GM19035 (cell line): ENCODE measurements at regions not wholly inside any gene's neighbourhood (a gene's known extent, or its start where the extent isn't known, plus 50 kb on each side); places are given as distances from the start of the nearest gene placed in this dataset.
"Not testable (repeated sequence)": the region's sequence is repeated elsewhere in the genome, so short reads cannot be mapped to it uniquely, and the experiment has no call there.

ENCODE experiments used
- ATAC-seq: cut with Tn5 transposase; IDR thresholded peaks from one replicate; pipeline ENCODE4 v1.9.1; 2021; ENCODE audit not compliant: unreplicated experiment

DNA sequence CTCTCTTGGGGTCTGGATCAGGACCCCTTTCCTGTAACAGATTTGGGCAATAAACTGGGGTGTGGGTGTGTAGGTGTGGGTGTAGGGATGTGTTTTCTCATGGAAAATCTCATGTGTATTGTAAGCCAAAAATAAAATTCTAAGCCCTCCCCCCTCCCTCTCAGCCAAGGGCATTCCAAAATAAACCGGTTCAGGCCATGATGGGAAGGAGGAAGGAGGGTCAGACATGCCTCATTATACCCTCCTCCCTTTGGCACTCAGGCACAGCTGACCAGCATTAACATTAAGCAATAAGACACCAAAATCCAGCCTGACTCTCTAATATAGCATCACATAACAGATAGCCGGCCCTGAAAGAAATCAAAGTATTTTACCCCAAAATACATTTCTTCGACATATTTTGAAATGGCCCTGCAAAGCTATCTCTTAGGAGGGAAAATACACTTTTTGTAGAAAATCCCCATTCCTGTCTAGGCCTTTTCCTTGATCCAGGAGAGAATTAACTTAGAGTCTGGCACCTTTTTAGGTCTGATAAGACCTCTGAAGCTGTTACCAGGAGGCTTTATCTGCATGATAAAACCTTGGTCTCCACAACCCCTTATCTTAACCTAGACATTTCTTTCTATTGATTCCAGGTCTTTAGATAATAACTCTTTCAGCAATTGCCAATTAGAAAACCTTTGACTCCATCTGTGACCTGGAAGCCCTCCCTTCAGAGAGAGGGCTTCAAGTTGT, 128.7 kb upstream of the COL5A2 start:
- no peak for ATAC-seq

DNA sequence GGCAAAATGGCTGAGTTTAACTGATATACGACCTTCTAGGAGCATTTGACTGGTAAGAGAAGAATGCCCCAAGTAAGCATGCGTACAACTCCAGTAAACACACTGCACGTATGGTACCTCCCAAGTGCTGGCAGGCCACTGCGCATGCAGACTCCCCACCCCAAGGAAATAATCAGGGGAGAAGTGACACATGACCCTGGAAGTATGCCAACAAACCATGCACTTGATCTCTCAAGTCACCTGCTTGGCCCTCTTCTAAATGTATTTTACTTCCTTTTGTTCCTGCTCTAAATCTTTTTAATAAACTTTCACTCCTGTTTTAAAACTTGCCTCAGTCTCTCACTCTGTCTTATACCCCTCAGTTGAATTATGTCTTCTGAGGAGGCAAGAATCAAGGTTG, 129.8 kb upstream of the COL5A2 start:
- ATAC-seq, result no peak

DNA sequence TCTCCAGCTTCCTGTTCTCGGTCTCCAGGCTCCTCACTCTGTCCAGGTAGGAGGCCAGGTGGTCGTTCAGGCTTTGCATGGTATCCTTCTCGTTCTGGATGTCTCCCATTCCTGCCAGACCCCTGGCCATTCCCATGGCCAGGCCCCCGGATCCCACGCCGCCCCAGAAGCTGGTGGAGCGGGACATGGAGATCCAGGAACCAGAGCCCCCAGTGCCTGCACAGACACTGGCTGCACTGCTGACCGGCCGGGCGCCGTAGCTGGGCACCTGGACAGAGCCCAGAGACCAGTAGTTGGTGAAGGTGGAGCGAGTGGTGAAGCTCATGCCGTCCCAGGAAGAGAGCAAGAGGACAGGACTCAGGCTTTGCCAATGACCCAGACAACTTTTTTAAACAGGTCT, 129.1 kb upstream of the WDR75 start:
- ATAC-seq, result no peak

DNA sequence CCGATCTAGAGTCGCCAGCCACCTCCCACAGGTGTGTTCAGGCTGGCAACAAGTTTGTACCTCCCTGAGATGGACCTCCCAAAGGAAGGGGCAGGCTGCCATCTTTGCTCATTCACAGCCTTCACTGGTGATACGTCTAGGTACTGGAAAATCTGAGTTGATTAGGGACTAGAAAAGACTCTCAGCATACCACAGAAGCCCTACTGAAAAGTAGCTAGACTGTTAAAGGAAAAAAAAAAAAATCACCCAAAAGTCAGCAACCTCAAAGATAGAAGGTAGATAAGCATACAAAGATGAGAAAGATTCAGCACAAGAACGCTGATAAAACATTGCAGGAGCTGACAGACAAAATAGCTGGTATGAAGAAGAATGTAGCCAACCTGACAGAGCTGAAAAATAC, 128.6 kb upstream of the WDR75 start:
- ATAC-seq, result no peak

DNA sequence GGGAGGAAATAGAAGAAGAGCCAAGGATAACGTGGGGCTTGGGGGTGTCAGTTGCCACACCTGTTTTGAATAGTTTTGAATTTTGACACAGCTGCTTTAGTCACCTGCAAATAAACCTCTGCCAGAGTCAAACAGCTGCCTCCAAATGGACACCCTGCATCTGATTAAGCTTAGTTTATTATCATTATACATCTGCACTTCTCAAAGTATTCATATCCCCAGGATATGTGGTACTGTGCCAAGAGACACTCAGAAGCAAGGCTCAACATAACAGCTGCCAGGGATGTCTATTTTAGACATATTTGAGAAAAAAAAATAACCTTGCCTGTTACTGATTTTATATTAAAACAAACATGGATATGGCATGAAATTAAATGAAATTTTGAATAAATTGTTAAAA, 122.5 kb upstream of the WDR75 start:
- ATAC-seq, result no peak

DNA sequence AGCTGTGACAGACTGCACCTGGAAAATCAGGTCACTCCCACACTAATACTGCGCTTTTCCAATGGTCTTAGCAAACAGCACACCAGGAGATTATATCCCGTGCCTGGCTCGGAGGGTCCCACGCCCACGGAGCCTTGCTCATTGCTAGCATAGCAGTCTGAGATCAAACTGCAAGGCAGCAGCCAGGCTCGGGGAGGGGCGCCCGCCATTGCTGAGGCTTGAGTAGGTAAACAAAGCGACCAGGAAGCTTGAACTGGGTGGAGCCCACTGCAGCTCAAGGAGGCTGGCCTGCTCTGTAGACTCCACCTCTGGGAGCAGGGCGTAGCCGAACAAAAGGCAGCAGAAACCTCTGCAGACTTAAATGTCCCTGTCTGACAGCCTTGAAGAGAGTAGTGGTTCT, 121.8 kb upstream of the WDR75 start:
- ATAC-seq, result not testable (repeated sequence)

DNA sequence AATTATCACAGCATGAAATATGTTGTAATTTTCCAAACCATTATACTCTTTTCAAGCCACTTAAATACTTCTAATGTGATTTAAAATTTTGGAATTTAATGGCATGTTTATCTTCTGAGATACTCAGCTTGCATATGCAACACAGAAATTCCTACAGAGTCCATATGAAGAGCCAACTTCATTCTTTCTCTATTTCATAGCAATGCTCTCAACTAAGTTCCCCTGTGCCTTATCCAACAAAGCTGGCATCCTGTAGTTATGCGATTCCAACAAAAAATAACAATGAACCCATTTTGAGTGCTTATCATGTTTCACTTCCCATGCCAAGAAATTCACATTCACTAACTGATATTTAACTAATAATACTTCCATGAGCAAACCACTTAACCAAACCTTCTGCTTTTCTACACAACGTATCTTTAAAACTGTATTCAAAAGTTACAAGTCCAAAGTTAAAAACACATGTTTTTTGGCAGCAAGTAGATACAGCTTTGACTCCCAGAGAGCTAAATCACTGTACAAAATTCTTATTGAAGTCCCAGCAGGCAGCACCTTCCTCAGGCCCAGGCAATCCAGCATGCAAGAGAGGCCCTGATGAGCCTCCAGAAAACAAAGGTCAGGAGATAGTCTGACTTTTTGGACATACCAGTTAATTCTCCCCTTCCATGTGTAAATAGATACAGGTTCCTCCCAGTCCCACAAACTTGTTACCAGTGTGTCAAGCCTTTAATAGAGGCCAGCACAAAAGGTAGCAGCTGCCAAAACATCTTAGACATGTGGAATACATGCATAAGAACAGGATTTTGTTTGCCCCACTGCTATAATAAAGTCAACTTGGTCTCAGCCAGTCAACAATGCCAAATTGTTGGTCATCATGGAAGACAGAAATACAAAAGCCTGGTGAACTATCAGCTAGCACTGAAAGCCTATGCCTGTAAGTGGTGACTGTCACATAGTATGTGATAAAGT, 113.1 kb upstream of the WDR75 start:
- no peak for ATAC-seq

DNA sequence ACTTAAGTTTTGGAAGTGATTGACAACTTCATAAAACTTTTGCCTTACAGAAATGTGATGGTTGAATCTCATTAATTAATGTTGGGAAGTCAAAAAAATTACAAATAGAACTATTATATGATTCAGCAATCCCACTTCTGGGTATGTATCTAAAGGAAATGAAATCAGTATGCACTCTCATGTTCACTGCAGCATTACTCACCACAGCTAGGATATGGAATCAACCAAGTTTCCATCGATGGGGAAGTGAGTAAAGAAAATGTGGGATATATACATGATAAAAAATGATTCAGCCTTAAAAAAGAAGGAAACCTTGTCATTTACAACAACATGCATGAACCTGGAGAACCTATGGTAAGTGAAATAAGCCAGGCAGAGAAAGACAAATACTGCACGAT, 112.4 kb upstream of the WDR75 start:
- no peak for ATAC-seq

DNA sequence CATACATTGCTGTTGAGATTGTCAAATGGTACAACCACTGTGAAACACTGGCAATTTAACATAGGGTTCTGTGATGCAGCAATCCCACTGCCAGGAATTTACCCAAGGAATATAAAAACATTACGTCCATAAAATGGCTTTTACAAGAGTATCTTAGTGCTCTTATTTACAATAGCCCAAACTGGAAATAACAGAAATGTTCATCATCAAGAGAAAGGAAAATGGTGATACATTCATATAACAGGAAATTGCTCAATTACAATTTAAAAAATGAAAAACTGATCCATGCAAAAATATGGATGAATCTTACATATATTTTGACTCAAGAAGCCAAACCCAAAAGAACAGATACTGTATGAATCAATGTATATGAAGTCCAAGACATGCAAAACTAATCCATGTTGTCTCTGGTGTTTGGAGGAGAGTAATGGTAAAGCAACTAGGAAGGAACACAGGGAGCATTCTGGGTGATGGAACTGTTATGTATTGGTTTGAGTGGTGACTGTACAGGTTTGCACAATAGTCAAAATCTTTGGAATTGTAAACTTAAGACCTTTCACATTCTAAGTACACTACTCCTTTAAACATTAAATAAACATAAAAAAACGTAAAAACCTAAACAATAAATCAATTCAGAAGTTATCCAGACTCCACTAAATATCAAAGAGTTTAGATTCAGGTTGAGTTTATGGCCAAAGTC, 104.8 kb upstream of the WDR75 start:
- ATAC-seq, result no peak

DNA sequence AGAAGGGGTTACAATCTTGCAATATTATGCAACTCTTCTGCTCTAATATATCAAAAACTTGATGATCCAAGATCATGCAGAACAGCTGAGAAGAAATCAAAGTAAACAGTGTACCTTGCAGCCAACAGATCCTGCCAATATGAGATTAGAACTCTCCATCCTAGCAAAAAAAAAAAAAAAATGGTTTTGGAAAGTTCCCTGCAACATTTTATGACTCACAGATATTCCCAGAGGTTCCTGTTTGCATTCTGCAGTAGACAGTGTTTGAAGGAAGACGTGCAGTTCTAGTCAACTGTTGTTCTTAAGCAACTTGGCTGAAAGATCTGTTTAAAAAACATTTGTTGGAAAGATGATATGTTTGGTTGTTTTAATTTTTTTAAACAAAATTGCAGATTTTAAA, 103.6 kb upstream of the WDR75 start:
- ATAC-seq, result no peak

DNA sequence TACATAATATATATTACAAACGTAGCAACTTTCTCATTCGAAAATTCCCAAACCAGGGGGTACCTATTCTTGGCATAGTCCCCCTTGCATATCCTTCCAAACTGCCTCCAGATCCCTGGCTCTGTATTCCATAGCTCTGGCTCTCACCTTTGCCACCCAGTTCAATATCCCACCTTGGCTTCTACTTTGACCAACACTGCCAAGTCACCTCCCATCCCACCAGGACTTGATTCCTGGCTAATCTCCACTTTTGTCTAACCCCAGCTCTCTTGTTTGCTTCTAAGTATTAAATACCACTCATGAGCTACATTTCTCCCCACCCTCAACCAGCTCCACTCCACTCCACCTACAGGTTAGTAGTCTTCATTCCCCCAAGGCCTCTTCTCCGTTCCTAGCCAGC, 103.2 kb upstream of the WDR75 start:
- no peak for ATAC-seq

DNA sequence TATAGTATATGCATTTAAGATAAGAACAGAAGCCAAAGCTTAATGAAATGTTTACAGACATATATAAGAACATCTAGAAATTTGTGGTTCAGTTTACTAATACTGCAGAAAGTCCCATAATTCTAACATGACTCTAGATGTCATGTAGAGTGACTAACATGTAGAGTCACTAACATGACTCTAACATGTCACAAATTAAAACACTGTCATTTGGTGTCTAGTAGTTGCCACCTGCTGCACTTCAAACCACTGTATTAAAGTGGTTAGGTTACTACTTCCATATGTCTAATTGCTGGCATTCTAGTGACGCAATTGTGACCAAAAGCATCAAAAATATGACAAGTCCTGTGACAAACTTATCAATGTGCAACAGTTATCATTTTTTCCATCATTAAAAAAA, 100.2 kb upstream of the WDR75 start:
- no peak for ATAC-seq

DNA sequence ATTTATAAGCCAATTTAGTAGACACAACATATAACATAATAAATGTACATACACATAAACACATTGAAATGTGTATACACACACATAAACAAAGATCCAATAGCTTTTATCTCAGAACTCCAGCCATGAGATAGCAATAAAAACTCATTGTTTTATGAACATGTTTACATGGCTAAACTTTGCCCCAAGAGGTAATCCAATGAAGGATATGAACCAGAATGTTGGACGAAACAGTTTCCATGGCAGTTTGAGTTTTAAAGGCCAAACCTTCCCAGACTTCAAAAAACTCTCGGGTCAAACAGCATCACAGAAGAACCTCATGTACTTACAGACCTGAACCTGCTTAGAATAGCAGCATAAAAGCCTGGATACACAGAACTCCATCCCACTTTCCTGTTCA, 97.2 kb upstream of the WDR75 start:
- ATAC-seq, result no peak

DNA sequence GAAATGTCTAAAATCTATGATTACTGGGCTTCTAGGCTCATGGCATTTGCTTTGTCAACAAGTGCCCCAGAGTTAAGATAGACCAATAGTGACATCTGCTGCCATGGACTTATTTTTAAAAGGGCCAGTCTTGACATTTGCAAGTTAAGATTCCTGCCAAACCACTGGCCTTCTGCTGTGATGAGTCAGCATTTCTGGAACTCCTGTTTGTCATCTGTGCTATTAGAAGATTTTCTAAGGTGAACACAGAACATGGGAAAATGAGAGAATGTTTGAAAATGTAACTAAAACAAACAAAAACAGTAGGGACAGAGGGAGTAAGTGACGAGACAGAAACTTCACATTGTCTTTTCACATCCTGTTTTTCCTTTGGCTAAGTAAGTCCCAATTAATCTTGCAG, 93.7 kb upstream of the WDR75 start:
- ATAC-seq, result peak; percentile 82

DNA sequence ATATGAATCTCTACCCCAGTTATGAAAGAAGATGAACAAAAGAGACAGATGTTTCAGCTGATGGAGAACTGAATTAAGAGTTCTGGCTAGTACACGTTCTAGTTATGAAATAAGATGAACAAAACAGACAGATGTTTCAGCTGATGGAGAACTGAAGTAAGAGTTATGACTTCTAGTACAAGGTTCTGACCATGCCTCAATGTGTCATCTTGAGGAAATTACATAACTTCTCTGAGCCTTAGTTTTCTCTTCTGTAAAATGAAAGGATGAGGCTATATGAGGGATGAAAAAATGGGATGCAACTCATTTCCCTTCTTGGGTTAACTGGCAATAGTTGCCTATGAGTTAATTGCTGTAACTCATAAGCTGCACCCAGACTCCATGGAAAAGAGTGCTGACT, 92.9 kb upstream of the WDR75 start:
- ATAC-seq, result no peak

DNA sequence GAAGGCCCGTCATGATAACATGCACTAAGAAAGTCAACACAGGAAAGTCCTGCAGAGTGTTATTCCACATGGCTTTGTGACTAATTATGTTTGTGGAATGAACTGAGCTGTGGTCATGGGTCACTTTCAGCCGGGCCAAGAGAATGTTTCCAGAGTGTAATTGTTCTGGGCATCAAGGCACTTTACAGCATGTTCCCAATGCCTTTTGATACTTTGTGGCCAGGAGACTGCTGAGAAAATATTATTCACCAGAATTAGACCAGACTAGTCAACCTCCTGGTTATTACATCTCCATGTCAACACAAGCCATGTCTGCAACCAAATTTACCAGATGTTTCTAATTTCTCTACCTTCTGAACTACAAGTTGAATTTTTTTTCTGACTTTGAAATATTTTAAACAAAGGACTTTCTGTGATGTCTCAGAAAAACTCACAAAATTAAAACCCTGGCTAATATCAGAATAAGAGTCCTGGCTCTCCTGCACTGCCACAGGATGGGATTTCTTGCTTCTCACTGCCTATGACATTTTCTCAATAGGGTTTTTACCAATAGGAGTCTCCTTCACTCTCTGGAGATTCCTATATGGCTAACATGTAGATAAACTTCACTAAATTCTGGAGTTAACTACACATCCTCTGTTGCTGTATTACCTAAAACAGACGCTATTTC, 90.6 kb upstream of the WDR75 start:
- no peak for ATAC-seq

DNA sequence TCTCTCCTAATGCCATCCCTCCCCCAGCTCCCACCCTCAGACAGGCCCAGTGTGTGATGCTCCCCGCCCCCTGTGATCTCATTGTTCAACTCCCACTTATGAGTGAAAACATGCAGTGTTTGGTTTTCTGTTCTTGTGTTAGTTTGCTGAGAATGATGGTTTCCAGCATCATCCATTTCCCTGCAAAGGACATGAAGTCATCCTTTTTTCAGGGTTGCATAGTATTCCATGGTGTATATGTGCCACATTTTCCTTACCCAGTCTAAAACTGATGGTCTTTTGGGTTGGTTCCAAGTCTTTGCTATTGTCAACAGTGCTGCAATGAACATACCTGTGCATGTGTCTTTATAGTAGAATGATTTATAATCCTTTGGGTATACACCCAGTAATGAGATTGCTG, 89.3 kb upstream of the WDR75 start:
- ATAC-seq, result not testable (repeated sequence)

DNA sequence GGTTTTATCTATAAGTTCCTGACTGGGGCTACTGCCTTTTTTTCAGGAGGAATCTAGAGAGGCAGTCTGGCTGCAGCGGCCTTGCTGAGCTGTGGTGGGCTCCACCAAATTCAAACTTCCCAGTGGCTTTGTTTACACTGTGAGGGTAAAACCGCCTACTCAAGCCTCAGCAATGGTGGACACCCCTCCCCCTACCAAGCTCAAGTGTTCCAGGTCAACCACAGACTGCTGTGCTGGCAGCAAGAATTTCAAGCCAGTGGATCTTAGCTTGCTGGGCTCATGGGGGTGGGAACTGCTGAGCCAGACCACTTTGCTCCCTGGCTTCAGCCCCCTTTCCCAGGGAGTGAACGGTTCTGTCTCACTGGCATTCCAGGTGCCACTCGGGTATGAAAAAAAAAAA, 83.9 kb upstream of the WDR75 start:
- ATAC-seq, result not testable (repeated sequence)

DNA sequence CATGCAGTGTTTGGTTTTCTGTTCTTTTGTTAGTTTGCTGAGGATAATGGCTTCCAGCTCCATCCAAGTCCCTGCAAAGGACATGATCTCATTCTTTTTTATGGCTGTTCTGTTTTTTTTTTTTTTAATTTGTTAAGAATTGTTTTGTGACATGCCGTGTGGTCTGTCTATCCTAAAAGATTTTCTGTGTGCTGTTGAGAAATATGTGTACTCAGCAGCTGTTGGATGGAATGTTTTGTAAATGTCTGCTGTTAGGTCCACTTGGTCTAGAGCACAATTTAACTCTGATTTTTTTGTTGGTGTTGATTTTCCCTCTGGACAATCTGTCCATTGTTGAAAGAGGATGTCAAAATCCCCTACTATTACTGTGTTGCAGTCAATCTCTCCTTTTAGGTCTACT, 80.4 kb upstream of the WDR75 start:
- no peak for ATAC-seq

DNA sequence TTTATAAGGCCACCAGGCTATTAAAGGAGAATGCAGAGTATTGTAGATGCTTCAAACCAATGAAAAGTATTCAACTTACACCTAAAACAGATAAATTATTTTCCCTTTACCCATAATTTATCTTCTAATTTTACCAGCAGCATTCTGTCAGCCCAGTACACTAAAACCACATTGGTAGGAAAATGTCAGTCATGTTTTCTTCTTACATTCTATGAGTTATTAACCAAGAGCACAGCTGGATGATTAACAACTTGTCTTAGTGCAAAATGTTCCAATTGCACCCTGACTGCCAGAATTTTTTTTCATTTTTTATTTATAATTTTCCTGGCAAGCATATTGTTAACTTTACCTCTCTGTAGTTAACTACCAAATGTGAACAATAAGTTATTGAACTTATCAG, 79.0 kb upstream of the WDR75 start:
- no peak for ATAC-seq

DNA sequence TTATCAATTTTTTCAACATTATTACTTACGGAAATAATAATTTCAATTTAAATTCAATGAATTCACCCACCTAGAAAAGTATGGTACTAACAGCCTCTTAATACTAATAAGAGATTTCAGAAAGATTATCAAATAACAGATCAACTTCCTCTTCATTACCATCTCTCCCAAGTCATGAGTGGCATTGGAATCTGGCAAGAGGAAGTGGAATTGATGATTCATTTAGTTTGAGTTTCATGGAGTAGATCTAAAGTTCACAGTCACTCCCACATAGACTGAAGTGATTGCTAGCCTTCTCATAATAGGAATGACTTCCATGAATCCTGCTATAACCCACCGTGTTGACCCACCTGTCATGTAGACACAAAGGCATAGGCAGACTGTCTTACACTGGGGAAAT, 77.7 kb upstream of the WDR75 start:
- ATAC-seq, result no peak
